GM23248 (cell line): ENCODE measurements at regions not wholly inside any gene's neighbourhood (a gene's known extent, or its start where the extent isn't known, plus 50 kb on each side); places are given as distances from the start of the nearest gene placed in this dataset.

Experiments used
- DNase-seq: peaks from one replicate; pipeline ENCODE4 v3.0.0-alpha.2; 2015
- H2AFZ ChIP-seq: fragments of 200-600 bp; sonication (generic); 2 replicates; pipeline ENCODE4 v1.6.1; 2016; ENCODE audit warnings: antibody characterized with exemption
- H3F3A ChIP-seq: fragments of 200-600 bp; sonication (generic); 2 replicates; pipeline ENCODE4 v1.6.1; 2016; ENCODE audit warnings: mild to moderate bottlenecking, antibody characterized with exemption, mixed run types; ENCODE audit not compliant: insufficient read depth
- H3K27ac ChIP-seq: fragments of 200-600 bp; sonication (generic); 2 replicates; pipeline ENCODE4 v1.5.1; 2016; ENCODE audit warnings: mild to moderate bottlenecking
- H3K27me3 ChIP-seq: fragments of 200-600 bp; sonication (generic); replicated peaks from 2 replicates; pipeline ENCODE4 v1.6.1; 2016; ENCODE audit warnings: mild to moderate bottlenecking; ENCODE audit not compliant: insufficient read depth
- H3K36me3 ChIP-seq: fragments of 200-600 bp; sonication (generic); 2 replicates; pipeline ENCODE4 v1.6.1; 2016; ENCODE audit warnings: low read depth, mild to moderate bottlenecking
- H3K4me1 ChIP-seq: fragments of 200-600 bp; sonication (generic); 2 replicates; pipeline ENCODE4 v1.6.1; 2016; ENCODE audit warnings: mild to moderate bottlenecking; ENCODE audit not compliant: insufficient read depth
- H3K4me2 ChIP-seq: fragments of 200-600 bp; sonication (generic); one replicate; pipeline ENCODE4 v1.6.1; 2016; ENCODE audit warnings: mild to moderate bottlenecking; ENCODE audit not compliant: unreplicated experiment
- H3K4me3 ChIP-seq: fragments of 200-600 bp; sonication (generic); 2 replicates; pipeline ENCODE4 v1.5.1; 2016; ENCODE audit warnings: mild to moderate bottlenecking
- H3K79me2 ChIP-seq: fragments of 200-600 bp; sonication (generic); 2 replicates; pipeline ENCODE4 v1.6.1; 2016; ENCODE audit warnings: mild to moderate bottlenecking; ENCODE audit not compliant: insufficient read depth
- H3K9ac ChIP-seq: fragments of 200-600 bp; sonication (generic); 2 replicates; pipeline ENCODE4 v1.6.1; 2016; ENCODE audit warnings: mild to moderate bottlenecking
- H3K9me2 ChIP-seq: fragments of 200-600 bp; sonication (generic); 2 replicates; pipeline ENCODE4 v1.6.1; 2016; ENCODE audit warnings: mixed run types, mild to moderate bottlenecking, moderate library complexity; ENCODE audit not compliant: insufficient read depth
- H3K9me3 ChIP-seq: fragments of 200-600 bp; sonication (generic); one replicate; pipeline ENCODE4 v1.6.1; 2017; ENCODE audit warnings: low read depth
- H4K20me1 ChIP-seq: fragments of 200-600 bp; sonication (generic); 2 replicates; pipeline ENCODE4 v1.6.0; 2016; ENCODE audit not compliant: insufficient read depth
- EZH2 ChIP-seq: fragments of 200-600 bp; sonication (generic); IDR thresholded peaks from 2 replicates; pipeline ENCODE4 v1.6.1; 2018; ENCODE audit warnings: antibody characterized with exemption, mild to moderate bottlenecking; ENCODE audit not compliant: insufficient read depth, poor library complexity, severe bottlenecking
- EZH2phosphoT487 ChIP-seq: fragments of 200-600 bp; sonication (generic); IDR thresholded peaks from 2 replicates; pipeline ENCODE4 v1.6.1; 2018; ENCODE audit warnings: antibody characterized with exemption, moderate library complexity, mild to moderate bottlenecking, low read depth; ENCODE audit not compliant: insufficient read depth
- WGBS, 2 experiments: methylation state at CpG; one replicate each; pipeline ENCODE4 v1.1.6; 2015 to 2017; ENCODE audit warnings: low lambda C conversion rate in 2 of 2, low coverage in 1 of 2; ENCODE audit errors: missing lambda C conversion rate in 2 of 2; 5-methylcytosine and 5-hydroxymethylcytosine counted together
- in situ Hi-C: fragments of 300-500 bp; cut with MboI; formaldehyde crosslinking; loops from 2 replicates; pipeline ENCODE4 v1.15.0; 2020

DNA sequence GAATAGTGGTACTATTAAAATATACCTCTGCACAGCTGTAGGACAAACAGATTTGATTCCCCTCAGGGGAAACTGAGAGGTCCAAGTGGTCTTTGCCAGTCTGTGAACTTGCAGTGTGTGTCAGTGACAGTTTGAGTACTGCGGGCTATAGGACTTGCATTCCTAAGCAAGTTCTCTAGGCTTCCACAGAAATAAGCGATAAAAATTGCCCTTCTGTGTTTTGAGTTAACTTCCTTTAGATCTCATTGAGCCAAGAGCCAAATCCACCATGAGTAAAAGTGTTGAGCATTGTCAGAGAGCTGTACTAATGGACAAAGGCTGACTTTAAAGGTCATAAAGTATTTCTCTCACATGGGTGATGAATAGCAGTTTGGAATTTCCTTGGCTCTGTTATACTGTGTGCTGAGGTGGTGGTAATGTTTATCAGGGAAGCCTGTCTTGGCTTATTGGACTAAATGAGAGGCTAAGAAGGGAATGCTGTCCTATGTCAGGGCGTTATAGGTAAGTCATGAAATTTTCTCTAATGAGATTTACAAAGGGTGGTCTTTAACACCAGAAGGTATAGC is 122.6 kb upstream of the MAP3K7 start:
- in situ Hi-C loops = no loop called here
- Histone ChIP-seq H3K36me3 (no peaks in the 10 kb centered on the region), H3K79me2 (no peaks in the 10 kb centered on the region), H3K9ac (no peak overlapping the region), H3K9me3 (no peaks in the 10 kb centered on the region), H2AFZ (no peak overlapping the region), H3K4me2 (no peak overlapping the region), H3F3A (no peaks in the 10 kb centered on the region), H3K27ac (no peak overlapping the region), H3K27me3 (no peaks in the 10 kb centered on the region), H3K9me2 (no peaks in the 10 kb centered on the region), H4K20me1 (no peaks in the 10 kb centered on the region), H3K4me1 (no peaks in the 10 kb centered on the region), H3K4me3 (no peak overlapping the region)
- 12 to 20% methylated on average over 3 of the region's 3 CpGs for WGBS, 2 experiments
- DNase-seq = no peak
- no peak for TF ChIP-seq EZH2
- no peak for TF ChIP-seq EZH2phosphoT487

GRCh38 chr6:90708206-90708737 is 121.4 kb upstream of the MAP3K7 start:
- Histone ChIP-seq H4K20me1 (no peaks in the 10 kb centered on the region), H3K9me3 (no peaks in the 10 kb centered on the region), H3K9ac (no peak overlapping the region), H3K79me2 (no peaks in the 10 kb centered on the region), H3K9me2 (no peaks in the 10 kb centered on the region), H3F3A (no peaks in the 10 kb centered on the region), H2AFZ (no peak overlapping the region), H3K36me3 (no peaks in the 10 kb centered on the region), H3K27me3 (no peaks in the 10 kb centered on the region), H3K27ac (no peak overlapping the region), H3K4me3 (no peak overlapping the region), H3K4me2 (no peak overlapping the region), H3K4me1 (no peaks in the 10 kb centered on the region)
- TF ChIP-seq EZH2 (no peak), EZH2phosphoT487 (no peak)
- WGBS, 2 experiments = 17 to 21% methylated on average over 5 of the region's 5 CpGs
- in situ Hi-C loops = no loop called here
- DNase-seq = no peak

DNA sequence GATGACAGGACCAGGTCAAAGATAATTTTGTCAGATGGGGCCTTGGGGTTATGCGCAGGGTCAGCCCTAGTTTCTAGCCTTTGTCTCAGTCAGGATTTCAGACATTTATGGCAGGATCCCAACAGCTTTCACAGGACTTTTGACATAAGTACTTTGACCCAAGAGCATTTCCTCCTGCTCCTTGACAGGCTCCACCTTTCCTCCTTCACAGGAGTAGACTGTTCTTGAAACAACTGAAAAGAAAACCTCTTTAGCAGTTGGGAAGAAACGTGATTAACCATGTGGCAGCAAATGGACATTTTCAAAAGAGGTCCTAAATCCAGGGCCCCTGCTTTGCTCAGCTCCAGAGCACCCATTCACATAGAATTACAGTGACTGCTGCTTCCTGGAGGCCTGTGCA is 120.4 kb upstream of the MAP3K7 start:
- no peak for DNase-seq
- Histone ChIP-seq H3K4me2 (no peak overlapping the region), H3K9ac (no peak overlapping the region), H3K27ac (no peak overlapping the region), H3K9me3 (no peaks in the 10 kb centered on the region), H3K9me2 (no peaks in the 10 kb centered on the region), H4K20me1 (no peaks in the 10 kb centered on the region), H3K4me1 (no peaks in the 10 kb centered on the region), H2AFZ (no peak overlapping the region), H3K36me3 (no peaks in the 10 kb centered on the region), H3K4me3 (no peak overlapping the region), H3K27me3 (no peaks in the 10 kb centered on the region), H3K79me2 (no peaks in the 10 kb centered on the region), H3F3A (no peaks in the 10 kb centered on the region)
- in situ Hi-C loops = no loop called here
- WGBS, 2 experiments = 38 to 47% methylated on average over 2 of the region's 2 CpGs
- TF ChIP-seq EZH2 = no peak
- TF ChIP-seq EZH2phosphoT487 = no peak

GRCh38 chr6:90703336-90703735 is 116.5 kb upstream of the MAP3K7 start:
- 14 to 15% methylated on average over 7 of the region's 7 CpGs for WGBS, 2 experiments
- no peak for DNase-seq
- H3K4me1 ChIP-seq = no peaks in the 10 kb centered on the region
- no peaks in the 10 kb centered on the region for H3K79me2 ChIP-seq
- H3K9me3 ChIP-seq = no peaks in the 10 kb centered on the region
- H2AFZ ChIP-seq = no peak overlapping the region
- H3K9me2 ChIP-seq = no peaks in the 10 kb centered on the region
- H4K20me1 ChIP-seq = no peaks in the 10 kb centered on the region
- no peaks in the 10 kb centered on the region for H3K36me3 ChIP-seq
- in situ Hi-C loops = no loop called here
- H3K9ac ChIP-seq = no peak overlapping the region
- no peak overlapping the region for H3K4me3 ChIP-seq
- H3K27me3 ChIP-seq = no peaks in the 10 kb centered on the region
- TF ChIP-seq EZH2 (no peak), EZH2phosphoT487 (no peak)
- no peak overlapping the region for H3K4me2 ChIP-seq
- H3K27ac ChIP-seq = no peak overlapping the region
- no peaks in the 10 kb centered on the region for H3F3A ChIP-seq

- Histone ChIP-seq H3K4me1 (no peaks in the 10 kb centered on the region), H3K36me3 (no peaks in the 10 kb centered on the region), H3K27me3 (no peaks in the 10 kb centered on the region), H3K27ac (no peak overlapping the region), H3K4me2 (no peak overlapping the region), H3K9me2 (no peaks in the 10 kb centered on the region), H3K9me3 (no peaks in the 10 kb centered on the region), H3K9ac (no peak overlapping the region), H3K79me2 (no peaks in the 10 kb centered on the region), H3F3A (no peaks in the 10 kb centered on the region), H2AFZ (no peak overlapping the region), H3K4me3 (no peak overlapping the region), H4K20me1 (no peaks in the 10 kb centered on the region)
- TF ChIP-seq EZH2 (no peak), EZH2phosphoT487 (no peak)
- DNase-seq = no peak
- in situ Hi-C loops = no loop called here
- whole genome bisulfite sequencing, 2 experiments = 0 to 3% methylated on average over 1 of the region's 1 CpG
Observed at GRCh38 chr6:90701926-90702325, 115.1 kb upstream of the MAP3K7 start.
